Ovary (tissue), 3 donors: ENCODE measurements at regions not wholly inside any gene's neighbourhood (a gene's known extent, or its start where the extent isn't known, plus 50 kb on each side); places are given as distances from the start of the nearest gene placed in this dataset.

Experiments used
- EP300 ChIP-seq: sonication (generic); formaldehyde crosslinking; IDR thresholded peaks from one replicate; pipeline ENCODE4 v1.6.1; 2017; ENCODE audit warnings: antibody characterized with exemption
- TF ChIP-seq, protein P1 (sequence below), 3 donors: fragments of 450-650 bp in 2 of 3; fragments of 200-600 bp in 1 of 3; IDR thresholded peaks; one replicate each; pipeline versions ENCODE4 v1.5.1 to v1.8.0; 2016 to 2022; ENCODE audit warnings: antibody characterized with exemption in 3 of 3, mild to moderate bottlenecking in 1 of 3
- donor health status: DM: no; HTN: no; CAD: no.

DNA sequence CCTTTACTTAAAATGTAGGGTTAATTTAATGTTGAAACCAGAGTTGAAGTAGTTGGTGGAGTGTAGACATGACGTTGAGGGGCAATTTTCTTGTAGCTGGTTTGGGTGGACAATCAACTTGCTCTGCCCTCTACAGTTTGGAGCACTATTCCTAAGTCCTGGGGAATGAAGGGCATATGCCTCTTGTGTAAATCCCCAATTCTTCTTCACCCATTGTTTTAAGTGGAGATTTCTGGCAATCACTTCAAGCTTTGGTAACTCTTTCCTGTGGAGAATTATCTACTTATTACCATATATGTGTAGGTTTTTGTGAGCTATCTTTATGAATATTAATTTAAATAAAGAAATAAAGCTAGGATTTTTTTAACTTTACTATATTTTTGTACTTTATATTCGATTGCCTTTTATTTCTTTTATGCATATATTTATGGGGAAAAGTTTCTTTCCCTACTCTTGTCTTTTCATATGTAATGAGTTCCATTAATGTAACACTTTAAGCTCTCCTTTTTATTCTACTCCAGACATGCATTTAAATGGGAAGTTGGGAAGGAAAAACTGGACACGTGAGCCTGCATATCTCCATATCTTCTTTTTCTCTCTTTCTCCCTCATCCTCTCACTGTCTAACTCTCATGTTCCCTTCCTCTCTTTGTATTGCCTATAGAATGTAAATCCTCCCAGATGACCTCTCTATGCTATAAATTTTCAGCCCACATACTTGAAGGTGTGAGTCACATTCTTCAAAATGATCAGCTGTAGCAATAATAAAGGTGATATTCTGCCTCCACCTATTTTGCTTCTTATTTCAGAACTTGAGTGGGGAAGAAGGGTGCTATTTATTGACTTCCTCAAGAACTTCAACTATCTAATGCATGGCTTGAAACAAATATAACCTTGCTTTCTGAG is 276.7 kb downstream of the PTPRC start:
- TF ChIP-seq, protein P1, sequence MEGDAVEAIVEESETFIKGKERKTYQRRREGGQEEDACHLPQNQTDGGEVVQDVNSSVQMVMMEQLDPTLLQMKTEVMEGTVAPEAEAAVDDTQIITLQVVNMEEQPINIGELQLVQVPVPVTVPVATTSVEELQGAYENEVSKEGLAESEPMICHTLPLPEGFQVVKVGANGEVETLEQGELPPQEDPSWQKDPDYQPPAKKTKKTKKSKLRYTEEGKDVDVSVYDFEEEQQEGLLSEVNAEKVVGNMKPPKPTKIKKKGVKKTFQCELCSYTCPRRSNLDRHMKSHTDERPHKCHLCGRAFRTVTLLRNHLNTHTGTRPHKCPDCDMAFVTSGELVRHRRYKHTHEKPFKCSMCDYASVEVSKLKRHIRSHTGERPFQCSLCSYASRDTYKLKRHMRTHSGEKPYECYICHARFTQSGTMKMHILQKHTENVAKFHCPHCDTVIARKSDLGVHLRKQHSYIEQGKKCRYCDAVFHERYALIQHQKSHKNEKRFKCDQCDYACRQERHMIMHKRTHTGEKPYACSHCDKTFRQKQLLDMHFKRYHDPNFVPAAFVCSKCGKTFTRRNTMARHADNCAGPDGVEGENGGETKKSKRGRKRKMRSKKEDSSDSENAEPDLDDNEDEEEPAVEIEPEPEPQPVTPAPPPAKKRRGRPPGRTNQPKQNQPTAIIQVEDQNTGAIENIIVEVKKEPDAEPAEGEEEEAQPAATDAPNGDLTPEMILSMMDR (IDR thresholded peaks at IDR 0.05) = no peak
- TF ChIP-seq EP300 = no peak
